GM18868 (cell line): ENCODE measurements at regions not wholly inside any gene's neighbourhood (a gene's known extent, or its start where the extent isn't known, plus 50 kb on each side); places are given as distances from the start of the nearest gene placed in this dataset.
A peak's percentile ranks its signal among the peaks of the same experiment; 100 is the strongest.

ENCODE experiments used
- ATAC-seq: cut with Tn5 transposase; IDR thresholded peaks from one replicate; pipeline ENCODE4 v1.9.1; 2021; ENCODE audit warnings: mild to moderate bottlenecking, moderate library complexity; ENCODE audit not compliant: unreplicated experiment

- no peak for ATAC-seq
Measured at GRCh38 chr13:75231235-75231634, 250.7 kb downstream of the TBC1D4 start.

- ATAC-seq = no peak
Measured at GRCh38 chr13:75226733-75227435, 255.1 kb downstream of the TBC1D4 start.

GRCh38 chr13:75226092-75226491, 255.9 kb downstream of the TBC1D4 start:
- no peak for ATAC-seq

- no peak for ATAC-seq
Measured at GRCh38 chr13:75225288-75226032, 256.5 kb downstream of the TBC1D4 start.

- no peak for ATAC-seq
Measured at GRCh38 chr13:75224053-75224742, 257.8 kb downstream of the TBC1D4 start.

GRCh38 chr13:75222031-75222430, 259.9 kb downstream of the TBC1D4 start:
- no peak for ATAC-seq

GRCh38 chr13:75220861-75221260, 261.1 kb downstream of the TBC1D4 start:
- no peak for ATAC-seq

GRCh38 chr13:75220238-75220542, 261.8 kb downstream of the TBC1D4 start:
- no peak for ATAC-seq

GRCh38 chr13:75219479-75220237, 262.3 kb downstream of the TBC1D4 start:
- peak; percentile 97 for ATAC-seq

- peak; percentile 30 for ATAC-seq
Measured at GRCh38 chr13:75217949-75218348, 264.0 kb downstream of the TBC1D4 start.

- no peak for ATAC-seq
Measured at GRCh38 chr13:75216038-75216437, 265.9 kb downstream of the TBC1D4 start.

GRCh38 chr13:75214846-75215245, 267.1 kb downstream of the TBC1D4 start:
- no peak for ATAC-seq

- ATAC-seq = no peak
Measured at GRCh38 chr13:75202981-75203380, 279.0 kb downstream of the TBC1D4 start.

GRCh38 chr13:75197803-75198202, 284.2 kb downstream of the TBC1D4 start:
- ATAC-seq = no peak

GRCh38 chr13:75196147-75196837, 285.7 kb downstream of the TBC1D4 start:
- ATAC-seq = no peak

GRCh38 chr13:75195495-75196146, 286.3 kb downstream of the TBC1D4 start:
- no peak for ATAC-seq

- no peak for ATAC-seq
Measured at GRCh38 chr13:75194717-75195462, 287.1 kb downstream of the TBC1D4 start.

- ATAC-seq = no peak
Measured at GRCh38 chr13:75186379-75186778, 295.6 kb downstream of the TBC1D4 start.

GRCh38 chr13:75181906-75182305, 300.1 kb downstream of the TBC1D4 start:
- no peak for ATAC-seq
